ENCODE measurements at regions not wholly inside any gene's neighbourhood (a gene's known extent, or its start where the extent isn't known, plus 50 kb on each side); places are given as distances from the start of the nearest gene placed in this dataset.
"Not testable (repeated sequence)": the region's sequence is repeated elsewhere in the genome, so short reads cannot be mapped to it uniquely, and the experiment has no call there.

- no peak for DNase-seq
Observed at GRCh38 chr2:88927128-88927527, 235.7 kb downstream of the RPIA start.

- DNase-seq, result no peak
Observed at GRCh38 chr2:88930659-88931058, 239.2 kb downstream of the RPIA start.

DNA sequence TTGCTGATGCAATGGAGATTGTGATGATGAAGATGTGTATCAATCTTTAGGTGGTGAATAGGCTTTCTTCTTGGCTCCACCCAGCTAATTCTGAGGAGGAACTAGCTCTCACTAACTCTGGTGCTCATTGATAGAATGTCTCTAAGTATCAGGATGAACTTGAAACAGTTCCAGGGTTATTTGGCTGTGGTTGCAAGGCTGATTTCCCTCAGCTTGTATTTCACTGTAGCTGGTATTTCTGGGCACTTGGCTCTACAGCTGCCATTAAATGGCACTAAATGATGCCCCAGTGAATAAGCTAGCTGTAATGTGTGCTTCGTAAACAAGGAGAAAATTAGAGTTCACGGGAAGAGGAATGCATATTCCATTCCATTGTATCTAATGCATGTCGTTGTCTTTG is 241.2 kb downstream of the RPIA start:
- DNase-seq, result no peak

DNA sequence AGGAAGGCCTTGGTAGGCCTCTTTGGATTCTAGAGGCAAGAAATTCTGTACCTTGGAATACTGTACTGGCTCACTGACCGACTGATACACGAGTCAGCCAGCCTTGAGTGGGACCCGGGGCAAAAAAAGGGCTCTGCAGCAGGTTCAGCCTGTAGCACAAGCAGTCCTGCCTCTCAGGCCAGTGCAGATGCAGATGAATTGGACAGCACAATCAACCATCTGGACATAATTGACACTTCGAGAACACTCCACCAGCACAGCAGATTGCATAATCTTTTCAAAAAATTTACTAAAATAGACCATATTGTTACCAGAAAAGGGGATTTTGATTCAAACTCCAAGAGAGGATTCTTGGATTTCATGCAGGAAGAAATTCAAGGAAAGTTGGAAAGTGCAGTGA is 241.6 kb downstream of the RPIA start:
- peak; percentile 69 for DNase-seq

DNA sequence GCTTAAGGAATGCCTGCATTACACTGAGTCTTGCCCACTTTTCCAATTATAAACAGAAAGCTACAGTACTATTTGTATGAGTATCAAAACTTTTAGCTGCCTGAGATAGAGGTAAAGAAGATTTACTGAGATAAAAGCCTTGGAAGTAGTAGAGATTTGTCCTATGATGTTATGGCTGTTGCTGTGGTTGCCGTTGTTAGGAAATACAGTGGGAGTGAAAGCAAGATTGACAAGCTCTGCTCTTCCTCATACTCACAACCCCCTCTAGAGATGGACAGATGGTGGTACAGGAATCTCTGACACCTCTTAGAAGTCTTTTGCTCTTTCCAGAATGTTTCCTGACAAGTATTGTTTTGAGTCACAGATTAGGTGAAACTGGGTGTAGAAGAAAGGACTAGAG is 242.5 kb downstream of the RPIA start:
- peak; percentile 16 for DNase-seq

GRCh38 chr2:88941178-88941577 is 249.7 kb downstream of the RPIA start:
- DNase-seq, result not testable (repeated sequence)

DNA sequence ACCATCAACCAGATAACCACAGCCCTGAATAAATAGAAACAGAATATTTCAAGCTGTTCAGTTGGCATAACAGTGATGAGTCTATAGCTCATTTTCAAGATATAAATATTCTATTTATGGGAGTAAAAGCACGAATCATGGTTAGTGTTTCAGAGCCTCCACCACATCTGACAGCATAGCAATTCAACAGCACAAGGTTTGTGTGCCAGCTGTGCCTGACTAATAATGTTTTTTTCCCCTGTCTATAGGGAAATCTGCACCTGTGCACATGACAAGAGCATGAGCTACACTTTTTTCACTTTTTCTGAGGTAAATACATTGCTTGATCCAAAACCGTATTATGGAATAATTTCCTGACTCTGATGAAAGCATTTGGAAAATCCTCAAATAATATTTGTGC is 251.3 kb downstream of the RPIA start:
- no peak for DNase-seq

DNA sequence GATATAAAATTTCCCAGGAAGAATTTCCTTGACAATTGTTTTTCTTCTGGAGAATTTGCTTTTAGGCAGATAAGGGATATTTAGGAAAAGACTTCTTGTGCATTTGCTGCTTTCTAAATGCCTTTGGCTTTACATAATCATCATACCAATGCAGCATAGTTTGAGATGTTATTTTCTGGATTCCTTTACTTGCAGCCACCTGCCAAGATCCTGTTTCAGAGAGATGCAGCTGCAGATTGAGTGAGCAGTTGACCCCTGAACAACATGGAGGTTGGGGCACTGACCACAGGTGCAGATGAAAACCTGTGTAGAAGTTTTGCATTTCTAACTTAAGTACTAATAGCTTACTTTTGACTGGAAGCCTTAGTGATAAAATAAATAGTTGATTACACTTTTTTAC is 257.9 kb downstream of the RPIA start:
- DNase-seq, result no peak

- DNase-seq, result no peak
Observed at GRCh38 chr2:88950010-88950409, 258.5 kb downstream of the RPIA start.

DNA sequence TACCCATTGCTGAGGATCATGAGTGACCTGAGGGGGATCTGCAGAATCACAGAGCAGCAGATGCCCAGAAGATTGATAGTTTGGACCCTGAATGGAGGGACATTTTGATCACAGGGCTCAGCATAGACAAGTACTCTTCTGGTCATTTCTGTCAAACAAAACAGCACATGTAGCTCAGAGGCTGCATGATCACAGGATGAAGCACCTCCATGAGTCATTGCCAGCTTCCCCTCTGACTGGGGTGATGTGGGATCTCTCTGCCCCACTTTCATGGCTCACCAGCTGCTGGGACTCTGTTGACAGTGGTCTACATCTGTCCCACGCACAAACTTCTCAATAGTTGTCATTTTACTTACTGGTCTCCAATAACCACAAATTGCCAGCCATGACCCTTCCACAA is 264.1 kb downstream of the RPIA start:
- no peak for DNase-seq

GRCh38 chr2:88959480-88960204 is 268.2 kb downstream of the RPIA start:
- no peak for DNase-seq

DNA sequence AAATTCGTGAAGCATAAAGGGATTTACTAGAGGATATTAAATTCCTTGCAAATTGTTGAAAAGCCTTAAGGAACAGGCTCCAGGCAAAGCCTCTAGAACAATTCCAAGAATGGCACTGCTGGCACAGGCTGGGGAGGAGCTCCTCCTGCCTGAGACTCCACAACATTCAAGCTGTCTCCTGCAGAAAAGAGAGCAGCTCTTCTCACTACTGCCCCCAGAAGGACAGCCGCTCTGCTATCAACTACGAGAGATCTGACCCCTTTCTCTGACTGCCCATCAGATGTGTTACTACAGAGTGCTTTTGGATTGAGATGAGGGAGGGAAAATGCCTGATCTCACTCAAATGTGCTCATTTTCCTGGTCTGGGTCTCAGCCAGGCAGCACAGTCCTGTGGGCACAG is 269.9 kb downstream of the RPIA start:
- DNase-seq, result not testable (repeated sequence)

DNA sequence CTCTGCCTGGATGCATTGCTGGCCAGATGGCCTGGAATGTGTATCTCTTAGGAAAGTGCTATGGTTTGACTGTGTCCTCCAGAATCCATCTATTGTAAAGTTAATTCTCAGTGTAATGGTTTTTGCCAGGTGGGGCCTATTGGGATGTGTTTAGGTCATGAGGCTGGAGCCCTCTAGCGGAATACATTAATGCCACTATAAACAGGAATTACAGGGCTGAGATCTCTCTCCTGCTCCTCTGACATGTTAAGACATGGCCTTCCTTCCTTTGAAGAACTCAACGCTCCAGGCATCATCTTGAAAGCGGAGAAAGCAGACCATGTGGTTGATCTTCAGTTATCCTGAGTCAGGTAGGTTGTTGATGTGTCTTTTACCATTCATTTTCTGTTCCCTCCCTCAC is 276.4 kb downstream of the RPIA start:
- no peak for DNase-seq

DNA sequence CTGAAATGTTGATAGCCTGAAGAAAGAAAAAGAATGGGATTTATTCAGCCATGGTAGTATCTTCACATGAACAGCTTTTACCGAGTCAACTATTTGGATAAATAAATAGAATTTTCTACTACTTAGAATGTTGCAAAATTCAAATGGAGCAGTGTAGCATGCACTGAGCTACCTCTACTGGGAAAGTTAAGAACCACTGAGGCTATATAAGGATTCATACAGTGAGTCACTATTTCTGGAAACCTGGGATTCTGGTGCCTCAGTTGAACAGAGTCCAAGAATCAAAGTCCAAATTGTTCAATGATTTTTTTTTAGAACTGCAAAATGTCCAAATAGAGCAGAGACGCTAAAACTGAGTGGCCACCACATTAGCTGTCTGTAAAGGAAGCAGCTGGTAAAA is 286.5 kb downstream of the RPIA start:
- DNase-seq, result not testable (repeated sequence)

GRCh38 chr2:88978446-88978845 is 287.0 kb downstream of the RPIA start:
- not testable (repeated sequence) for DNase-seq

GRCh38 chr2:88984079-88984478 is 292.6 kb downstream of the RPIA start:
- not testable (repeated sequence) for DNase-seq

GRCh38 chr2:88986721-88987330 is 295.4 kb downstream of the RPIA start:
- DNase-seq, result not testable (repeated sequence)

GRCh38 chr2:88988617-88989016 is 297.1 kb downstream of the RPIA start:
- not testable (repeated sequence) for DNase-seq

- DNase-seq, result not testable (repeated sequence)
Observed at GRCh38 chr2:88992819-88993218, 301.3 kb downstream of the RPIA start.

DNA sequence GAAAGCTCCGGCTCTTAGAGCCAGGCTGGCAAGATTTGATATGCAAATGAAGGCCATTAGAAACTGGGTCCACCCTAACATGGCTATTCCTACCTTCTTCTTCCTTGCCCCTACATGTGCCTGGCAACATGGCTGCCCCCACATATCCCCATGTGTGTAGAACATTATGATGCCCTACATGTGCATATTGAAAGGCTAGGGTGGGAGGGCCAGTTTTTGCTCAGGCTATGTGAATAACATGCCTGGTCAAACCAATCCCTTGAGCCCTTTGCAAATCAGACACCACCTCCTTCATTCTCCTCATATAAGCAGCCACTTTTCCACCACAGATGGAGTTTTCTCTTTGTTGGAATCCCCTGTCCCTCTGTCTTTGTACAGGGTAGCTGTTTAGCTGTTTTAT is 303.4 kb downstream of the RPIA start:
- DNase-seq, result not testable (repeated sequence)

DNA sequence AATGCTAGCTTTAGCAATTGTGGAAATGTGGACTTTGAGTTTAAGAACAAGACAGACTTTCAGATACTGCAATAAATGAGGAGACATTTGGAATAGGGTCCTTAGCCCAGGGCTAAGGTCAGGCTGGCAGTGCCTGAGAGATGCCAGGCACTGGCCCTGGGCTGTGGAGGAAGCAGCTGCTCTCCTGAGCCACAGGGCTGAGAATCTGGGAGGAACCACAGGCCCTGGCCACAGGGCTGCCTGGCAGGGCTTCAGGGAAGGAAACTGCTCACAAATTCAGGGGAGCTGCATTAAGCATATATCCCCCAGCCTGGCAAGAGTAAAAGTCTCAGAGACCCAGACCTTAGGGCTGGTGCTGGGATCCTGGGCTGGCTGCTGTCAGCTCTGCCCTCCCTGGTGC is 305.1 kb downstream of the RPIA start:
- DNase-seq, result not testable (repeated sequence)

GRCh38 chr2:88999365-88999764 is 307.9 kb downstream of the RPIA start:
- no peak for DNase-seq

- DNase-seq, result no peak
Observed at GRCh38 chr2:89000235-89000634, 308.8 kb downstream of the RPIA start.

GRCh38 chr2:89004238-89004637 is 312.8 kb downstream of the RPIA start:
- DNase-seq, result not testable (repeated sequence)

Data from hindlimb muscle (tissue), 1 donor.